Bronchial epithelial cell (primary cell): ENCODE measurements at regions not wholly inside any gene's neighbourhood (a gene's known extent, or its start where the extent isn't known, plus 50 kb on each side); places are given as distances from the start of the nearest gene placed in this dataset.
A peak's percentile ranks its signal among the peaks of the same experiment; 100 is the strongest.

ENCODE experiments used
- DNase-seq: peaks from one replicate; pipeline ENCODE4 v3.0.0-alpha.2; 2010; ENCODE audit warnings: low read depth
- FAIRE-seq: peaks from 2 replicates; lab custom pipeline; 2011; peaks lifted over from hg19 to GRCh38; lab: Jason Lieb, UNC
- H3K27me3 ChIP-seq: 2 replicates; pipeline ENCODE4 v1.5.1; 2011; ENCODE audit warnings: low read length; ENCODE audit not compliant: control insufficient read depth, insufficient read depth
- H3K36me3 ChIP-seq: 2 replicates; pipeline ENCODE4 v1.5.1; 2011; ENCODE audit warnings: low read length; ENCODE audit not compliant: control insufficient read depth, insufficient read depth
- H3K4me3 ChIP-seq: 2 replicates; pipeline ENCODE4 v1.5.1; 2011; ENCODE audit warnings: mild to moderate bottlenecking, low read depth, low read length, control low read depth
- TF ChIP-seq, protein P1 (sequence below): IDR thresholded peaks from 2 replicates; pipeline ENCODE4 v1.5.1; 2011; ENCODE audit warnings: mild to moderate bottlenecking, moderate library complexity, low read length, control low read depth, inconsistent platforms; ENCODE audit not compliant: insufficient read depth, severe bottlenecking

DNA sequence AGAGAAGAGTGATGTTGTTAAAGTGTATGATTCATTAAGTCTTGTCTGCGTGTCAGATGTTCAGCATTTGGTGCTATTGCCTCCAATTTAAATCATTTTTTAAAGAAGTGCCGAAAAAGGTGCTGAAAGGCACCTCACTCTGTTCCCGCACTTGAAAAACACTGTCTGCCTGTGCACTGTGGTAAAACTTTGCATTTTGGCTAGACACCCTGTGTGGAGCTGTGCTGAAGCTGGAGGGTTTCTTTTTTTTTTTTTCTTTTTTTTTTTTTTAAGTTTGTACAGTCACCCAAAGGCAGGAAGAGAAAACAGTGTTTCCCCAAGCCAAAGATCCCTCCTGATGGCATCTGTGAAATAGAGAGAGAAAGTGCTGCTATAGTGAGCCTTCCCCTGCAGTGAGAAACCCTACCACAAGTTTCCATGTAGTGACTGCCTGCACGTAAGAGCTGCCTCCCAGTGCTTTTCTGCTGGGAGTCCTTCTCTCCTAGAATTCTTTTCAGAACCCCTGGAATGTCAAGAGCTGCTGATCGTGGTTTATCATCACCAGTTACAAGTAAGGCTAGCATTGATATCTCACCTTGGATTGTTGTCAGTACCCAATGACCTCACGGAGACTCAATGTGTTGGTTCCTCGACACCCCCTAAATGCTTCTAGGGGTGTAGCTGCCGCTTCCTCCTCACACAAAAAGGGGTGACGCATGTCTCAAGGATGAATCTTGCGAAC, 116.0 kb upstream of the SOX9 start:
- no peaks in the 10 kb centered on the region for H3K27me3 ChIP-seq
- DNase-seq, result no peak
- no peak for FAIRE-seq
- TF ChIP-seq, protein P1, sequence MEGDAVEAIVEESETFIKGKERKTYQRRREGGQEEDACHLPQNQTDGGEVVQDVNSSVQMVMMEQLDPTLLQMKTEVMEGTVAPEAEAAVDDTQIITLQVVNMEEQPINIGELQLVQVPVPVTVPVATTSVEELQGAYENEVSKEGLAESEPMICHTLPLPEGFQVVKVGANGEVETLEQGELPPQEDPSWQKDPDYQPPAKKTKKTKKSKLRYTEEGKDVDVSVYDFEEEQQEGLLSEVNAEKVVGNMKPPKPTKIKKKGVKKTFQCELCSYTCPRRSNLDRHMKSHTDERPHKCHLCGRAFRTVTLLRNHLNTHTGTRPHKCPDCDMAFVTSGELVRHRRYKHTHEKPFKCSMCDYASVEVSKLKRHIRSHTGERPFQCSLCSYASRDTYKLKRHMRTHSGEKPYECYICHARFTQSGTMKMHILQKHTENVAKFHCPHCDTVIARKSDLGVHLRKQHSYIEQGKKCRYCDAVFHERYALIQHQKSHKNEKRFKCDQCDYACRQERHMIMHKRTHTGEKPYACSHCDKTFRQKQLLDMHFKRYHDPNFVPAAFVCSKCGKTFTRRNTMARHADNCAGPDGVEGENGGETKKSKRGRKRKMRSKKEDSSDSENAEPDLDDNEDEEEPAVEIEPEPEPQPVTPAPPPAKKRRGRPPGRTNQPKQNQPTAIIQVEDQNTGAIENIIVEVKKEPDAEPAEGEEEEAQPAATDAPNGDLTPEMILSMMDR, result no peak
- no peaks in the 10 kb centered on the region for H3K36me3 ChIP-seq
- no peak overlapping the region for H3K4me3 ChIP-seq

- no peak for DNase-seq
- TF ChIP-seq, protein P1, result no peak
- no peak overlapping the region for H3K4me3 ChIP-seq
- no peaks in the 10 kb centered on the region for H3K27me3 ChIP-seq
- H3K36me3 ChIP-seq, result no peaks in the 10 kb centered on the region
- FAIRE-seq, result no peak
Measured at GRCh38 chr17:72005332-72006163, 115.3 kb upstream of the SOX9 start.

GRCh38 chr17:72008236-72008876, 112.5 kb upstream of the SOX9 start:
- TF ChIP-seq, protein P1, result no peak
- no peaks in the 10 kb centered on the region for H3K27me3 ChIP-seq
- no peak overlapping the region for H3K4me3 ChIP-seq
- FAIRE-seq (no peak), DNase-seq (peak; percentile 79)
- no peaks in the 10 kb centered on the region for H3K36me3 ChIP-seq

DNA sequence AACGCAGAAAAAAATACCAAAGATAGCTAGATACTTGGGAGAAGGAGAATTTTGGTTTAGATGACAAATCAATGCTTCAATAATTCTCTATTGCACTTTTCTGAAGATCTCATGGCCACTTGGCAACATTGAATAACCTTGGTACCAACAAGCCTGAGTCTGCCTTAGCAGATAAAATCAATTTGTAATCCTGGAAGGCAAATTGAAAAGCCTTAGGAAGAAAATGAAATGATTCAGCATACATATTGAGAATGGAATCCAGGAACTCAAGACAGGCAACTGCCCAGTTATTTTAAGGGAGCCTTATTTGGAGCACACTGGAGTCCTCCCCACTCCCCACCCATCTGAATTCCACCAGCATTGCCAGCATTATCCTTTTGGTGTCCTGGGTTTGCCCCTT, 109.3 kb upstream of the SOX9 start:
- DNase-seq, result peak; percentile 39
- Histone ChIP-seq H3K36me3 (no peaks in the 10 kb centered on the region), H3K4me3 (no peak overlapping the region), H3K27me3 (no peaks in the 10 kb centered on the region)
- FAIRE-seq, result no peak
- TF ChIP-seq, protein P1, result no peak

DNA sequence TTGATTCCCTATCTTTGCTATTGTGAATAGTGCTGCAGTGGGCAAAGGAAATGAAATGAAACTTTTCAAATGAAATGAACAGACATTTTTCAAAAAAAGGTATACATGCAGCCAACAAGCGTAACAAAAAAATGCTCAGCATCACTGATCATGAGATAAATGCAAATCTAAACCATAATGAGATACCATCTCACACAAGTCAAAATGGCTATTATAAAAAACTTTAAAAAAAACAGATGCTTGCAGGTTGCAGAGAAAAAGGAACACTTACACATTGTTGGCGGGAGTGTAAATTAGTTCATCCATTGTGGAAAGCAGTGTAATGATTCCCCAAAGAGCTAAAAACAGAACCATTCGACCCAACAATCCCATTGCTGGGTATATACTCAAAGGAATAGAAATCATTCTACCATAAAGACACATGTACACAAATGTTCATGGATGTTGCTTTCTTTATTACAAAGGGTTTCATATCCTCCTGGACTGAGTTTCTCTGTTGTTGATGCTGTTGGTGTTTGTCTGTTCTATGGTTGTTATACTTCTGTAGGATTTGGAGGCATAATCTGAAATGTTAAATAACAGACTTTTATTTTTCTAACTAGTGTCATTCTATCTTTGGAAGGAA, 99.3 kb upstream of the SOX9 start:
- DNase-seq, result no peak
- H3K4me3 ChIP-seq, result no peak overlapping the region
- H3K27me3 ChIP-seq, result no peaks in the 10 kb centered on the region
- TF ChIP-seq, protein P1, result no peak
- FAIRE-seq, result no peak
- no peaks in the 10 kb centered on the region for H3K36me3 ChIP-seq
